SU-DHL-6 (cell line): ENCODE measurements at regions not wholly inside any gene's neighbourhood (a gene's known extent, or its start where the extent isn't known, plus 50 kb on each side); places are given as distances from the start of the nearest gene placed in this dataset.
"Not testable (repeated sequence)": the region's sequence is repeated elsewhere in the genome, so short reads cannot be mapped to it uniquely, and the experiment has no call there.

Source experiments
- H2AFZ ChIP-seq: fragments of 200-600 bp; sonication (generic); 2 replicates; pipeline ENCODE4 v1.6.1; 2014; ENCODE audit warnings: low read depth, mild to moderate bottlenecking, moderate library complexity, mixed read lengths, antibody characterized with exemption, low read length; ENCODE audit not compliant: severe bottlenecking
- H3F3A ChIP-seq: fragments of 200-600 bp; shearing (Covaris generic); 2 replicates; pipeline ENCODE4 v1.6.0; 2016; ENCODE audit warnings: antibody characterized with exemption, mild to moderate bottlenecking; ENCODE audit not compliant: insufficient read depth
- H3K27ac ChIP-seq: fragments of 200-600 bp; sonication (generic); 2 replicates; pipeline ENCODE4 v1.5.1; 2016; ENCODE audit warnings: low read depth, mild to moderate bottlenecking, low read length, moderate library complexity, mixed read lengths
- H3K27me3 ChIP-seq: fragments of 200-600 bp; sonication (generic), shearing (Covaris generic); 2 replicates; pipeline ENCODE4 v1.6.0; 2014; ENCODE audit warnings: mild to moderate bottlenecking, low read length
- H3K36me3 ChIP-seq: fragments of 200-600 bp; sonication (generic); 2 replicates; pipeline ENCODE4 v1.6.1; 2014; ENCODE audit warnings: mild to moderate bottlenecking, low read length, mixed read lengths
- H3K4me2 ChIP-seq: fragments of 300-600, 200-600 bp; shearing (Covaris generic), sonication (generic); 2 replicates; pipeline ENCODE4 v1.6.0; 2014; ENCODE audit warnings: low read length, low read depth, mild to moderate bottlenecking; ENCODE audit not compliant: poor library complexity, severe bottlenecking
- H3K4me3 ChIP-seq: fragments of 200-600 bp; sonication (generic); 2 replicates; pipeline ENCODE4 v1.5.1; 2014; ENCODE audit warnings: antibody characterized with exemption, low read length, mild to moderate bottlenecking, mixed read lengths; ENCODE audit not compliant: insufficient read depth, poor library complexity, severe bottlenecking
- H3K79me2 ChIP-seq: fragments of 200-600 bp; sonication (generic); 2 replicates; pipeline ENCODE4 v1.6.1; 2014; ENCODE audit warnings: mild to moderate bottlenecking, low read length, moderate library complexity; ENCODE audit not compliant: insufficient read depth
- H3K9ac ChIP-seq: fragments of 200-600 bp; sonication (generic); 2 replicates; pipeline ENCODE4 v1.7.0; 2014; ENCODE audit warnings: mild to moderate bottlenecking, low read length
- H3K9me2 ChIP-seq: fragments of 200-600 bp; sonication (generic); replicated peaks from 2 replicates; pipeline ENCODE4 v1.6.1; 2014; ENCODE audit warnings: low read length; ENCODE audit not compliant: insufficient read depth
- H3K9me3 ChIP-seq: fragments of 200-600 bp; sonication (generic); 2 replicates; pipeline ENCODE4 v1.6.1; 2014; ENCODE audit warnings: low read length, mixed read lengths; ENCODE audit not compliant: insufficient read depth
- H4K20me1 ChIP-seq: fragments of 200-600 bp; sonication (generic); 2 replicates; pipeline ENCODE4 v1.6.1; 2014; ENCODE audit warnings: low read depth, mild to moderate bottlenecking, antibody characterized with exemption, low read length, moderate library complexity, mixed read lengths

DNA sequence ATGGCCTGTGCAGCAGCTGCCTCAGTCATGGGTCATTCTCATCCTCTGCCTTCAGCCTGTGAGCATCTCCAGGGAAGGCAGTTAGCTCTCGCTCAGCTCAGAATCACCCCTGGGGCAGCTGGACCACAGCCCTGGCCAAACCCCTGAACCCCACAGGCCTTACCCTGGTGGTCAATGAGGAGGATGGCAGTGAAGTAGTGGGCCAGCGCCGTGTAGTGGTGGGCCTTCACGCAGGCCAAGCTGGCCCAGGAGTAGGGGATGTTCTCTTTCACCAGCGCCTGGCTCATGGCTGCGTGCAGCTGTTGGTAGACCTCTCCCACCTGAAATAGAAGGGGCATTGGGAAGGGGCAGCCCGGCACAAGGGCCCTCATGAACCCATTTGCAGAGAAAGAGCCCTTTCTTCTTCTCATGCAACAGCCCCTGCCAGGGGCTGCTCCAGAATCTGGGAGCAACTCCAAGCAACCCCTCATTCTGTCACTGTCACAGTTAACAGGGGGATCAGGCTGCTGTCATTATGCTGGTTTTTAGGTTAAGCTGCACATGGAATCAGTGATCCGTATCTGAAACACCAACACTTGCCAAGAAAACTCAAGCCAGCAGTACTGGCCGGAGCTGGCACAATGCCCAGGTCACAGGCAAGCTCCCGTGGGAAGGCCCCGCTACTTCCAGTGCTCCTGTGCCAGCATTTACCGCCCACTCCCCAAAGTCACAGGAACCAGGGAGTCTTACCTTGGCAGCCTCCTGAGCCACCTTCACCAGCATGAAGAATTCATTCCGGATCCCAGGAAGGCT, 290.2 kb downstream of the GOLGA6L6 start:
- not testable (repeated sequence) for H3K4me3 ChIP-seq, H3K36me3 ChIP-seq, H4K20me1 ChIP-seq, H3K27ac ChIP-seq, H3K4me2 ChIP-seq, H3K9me2 ChIP-seq, H3K27me3 ChIP-seq, H3F3A ChIP-seq, H3K9me3 ChIP-seq, H2AFZ ChIP-seq, H3K79me2 ChIP-seq, H3K9ac ChIP-seq

DNA sequence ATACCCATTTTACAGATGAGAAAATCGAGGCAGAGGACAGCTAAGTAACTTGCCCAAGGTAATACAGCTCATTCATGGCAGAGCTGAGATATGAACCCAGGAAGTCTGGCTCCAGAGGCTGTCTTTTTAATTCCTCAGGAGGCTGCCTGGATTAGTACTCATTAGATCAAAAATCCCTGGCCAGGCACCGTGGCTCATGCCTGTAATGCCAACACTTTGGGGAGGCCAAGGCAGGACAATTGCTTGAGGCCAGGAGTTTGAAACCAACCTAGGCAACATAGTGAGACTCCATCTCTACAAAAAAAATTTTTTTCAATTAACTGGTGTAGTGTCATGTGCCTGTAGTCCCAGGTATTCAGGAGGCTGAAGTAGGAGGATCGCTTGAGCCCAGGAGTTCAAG, 291.4 kb downstream of the GOLGA6L6 start:
- H3F3A ChIP-seq, H3K9me3 ChIP-seq, H3K9me2 ChIP-seq, H2AFZ ChIP-seq, H3K27me3 ChIP-seq, H4K20me1 ChIP-seq, H3K4me2 ChIP-seq, H3K36me3 ChIP-seq, H3K4me3 ChIP-seq, H3K27ac ChIP-seq, H3K79me2 ChIP-seq, H3K9ac ChIP-seq: not testable (repeated sequence)

DNA sequence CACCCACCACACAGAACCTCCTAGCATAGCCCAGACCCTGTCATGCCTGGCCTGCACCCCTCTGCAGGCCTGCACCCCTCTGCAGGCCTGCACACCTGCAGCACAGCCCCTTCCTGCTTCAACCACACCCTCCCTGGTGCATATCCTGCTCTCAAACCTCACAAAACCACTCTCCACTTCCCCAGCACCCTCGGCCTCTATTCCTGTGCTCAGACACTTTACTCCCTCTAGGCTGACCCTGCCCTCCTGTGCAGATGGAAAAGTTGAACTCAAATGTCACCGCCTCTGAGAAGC, 292.0 kb downstream of the GOLGA6L6 start:
- not testable (repeated sequence) for H3K4me2 ChIP-seq, H3F3A ChIP-seq, H3K9me3 ChIP-seq, H3K27me3 ChIP-seq, H3K9ac ChIP-seq, H3K27ac ChIP-seq, H3K9me2 ChIP-seq, H3K4me3 ChIP-seq, H2AFZ ChIP-seq, H3K79me2 ChIP-seq, H4K20me1 ChIP-seq, H3K36me3 ChIP-seq

DNA sequence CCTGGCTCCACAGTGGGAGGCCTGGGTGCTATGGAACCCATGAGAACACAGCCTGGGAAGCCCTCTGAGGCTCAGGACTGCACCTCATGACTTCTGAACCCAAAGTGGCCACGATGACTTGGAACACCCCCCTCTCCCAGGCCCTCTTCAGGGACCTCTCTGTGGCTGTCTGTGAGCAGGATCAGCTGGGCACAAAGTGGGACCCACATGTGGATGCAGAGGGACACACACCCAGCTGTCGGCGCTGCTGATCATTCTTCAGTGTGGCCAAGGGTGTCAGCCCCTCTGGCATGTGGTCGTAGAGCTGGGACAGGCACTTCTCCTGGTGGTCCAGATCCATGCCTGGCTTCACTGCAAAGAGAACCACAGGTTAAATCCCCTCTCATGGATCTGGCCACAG, 293.2 kb downstream of the GOLGA6L6 start:
- H4K20me1 ChIP-seq, H3K9me2 ChIP-seq, H3K4me3 ChIP-seq, H3F3A ChIP-seq, H3K27me3 ChIP-seq, H3K4me2 ChIP-seq, H3K79me2 ChIP-seq, H3K9me3 ChIP-seq, H3K9ac ChIP-seq, H2AFZ ChIP-seq, H3K36me3 ChIP-seq, H3K27ac ChIP-seq: not testable (repeated sequence)

DNA sequence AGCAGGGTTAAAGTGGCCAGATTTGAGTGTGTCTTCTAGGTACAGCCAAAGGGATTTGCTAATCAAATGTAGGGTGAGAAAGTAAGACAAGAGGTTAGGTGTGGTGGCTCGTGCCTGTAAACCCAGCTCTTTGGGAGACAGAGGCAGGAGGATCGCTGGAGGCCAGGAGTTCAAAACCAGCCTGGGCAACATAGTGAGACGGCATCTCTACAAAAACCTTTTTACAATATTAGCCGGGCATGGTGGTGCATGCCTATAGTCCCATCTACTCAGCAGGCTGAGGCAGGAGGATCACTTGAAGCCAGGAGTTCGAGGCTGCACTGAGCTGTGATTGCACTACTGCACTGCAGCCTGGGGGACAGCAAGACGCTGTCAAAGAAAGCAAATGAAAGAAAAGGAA, 294.5 kb downstream of the GOLGA6L6 start:
- not testable (repeated sequence) for H4K20me1 ChIP-seq, H3K36me3 ChIP-seq, H3F3A ChIP-seq, H3K79me2 ChIP-seq, H3K4me3 ChIP-seq, H3K9me2 ChIP-seq, H3K27ac ChIP-seq, H3K4me2 ChIP-seq, H2AFZ ChIP-seq, H3K27me3 ChIP-seq, H3K9ac ChIP-seq, H3K9me3 ChIP-seq

DNA sequence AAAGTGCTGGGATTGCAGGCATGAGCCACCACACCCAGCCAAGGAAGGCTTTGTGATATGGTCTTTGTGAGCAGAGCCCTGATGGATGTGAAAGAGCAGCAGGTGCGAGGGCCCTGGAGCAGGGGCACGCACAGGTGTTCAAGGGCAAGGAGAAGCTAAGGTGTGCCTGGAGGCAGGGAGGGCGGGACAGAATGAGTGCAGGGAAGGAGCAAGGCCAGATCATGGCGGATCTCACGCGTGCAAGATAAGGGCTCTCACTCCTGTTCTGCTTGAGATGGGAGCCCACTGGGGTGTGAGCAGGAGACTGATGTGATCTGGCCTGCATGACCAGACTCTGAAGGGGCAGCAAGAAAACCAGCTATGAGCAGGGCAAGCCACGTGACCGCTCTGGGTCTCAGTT, 295.0 kb downstream of the GOLGA6L6 start:
- H3K9me3 ChIP-seq: not testable (repeated sequence)

DNA sequence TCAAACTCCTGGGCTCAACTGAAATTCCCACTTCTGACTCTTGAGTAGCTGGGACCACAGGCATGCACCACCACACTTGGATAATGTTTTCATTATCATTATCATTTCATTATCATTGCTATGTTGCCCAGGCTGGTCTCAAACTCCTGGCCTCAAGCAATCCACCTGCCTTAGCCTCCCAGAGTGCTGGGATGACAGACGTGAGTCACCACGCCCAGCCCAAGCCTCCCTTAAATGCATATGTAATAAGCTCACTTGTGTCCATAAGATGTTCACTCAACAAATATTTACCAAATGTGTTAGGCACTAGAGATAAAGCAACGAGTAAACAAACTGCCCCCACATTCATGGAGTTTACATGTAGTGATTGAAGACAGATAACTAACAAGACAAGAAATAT, 295.7 kb downstream of the GOLGA6L6 start:
- not testable (repeated sequence) for H3K27ac ChIP-seq, H3K4me2 ChIP-seq, H3K9ac ChIP-seq, H3K9me2 ChIP-seq, H3K79me2 ChIP-seq, H3K9me3 ChIP-seq, H4K20me1 ChIP-seq, H3K27me3 ChIP-seq, H2AFZ ChIP-seq, H3K4me3 ChIP-seq, H3F3A ChIP-seq, H3K36me3 ChIP-seq

More for the DNA sequence above, 295.0 kb downstream of the GOLGA6L6 start:
- H3K9me2 ChIP-seq, H3K4me3 ChIP-seq, H3F3A ChIP-seq, H3K9ac ChIP-seq, H3K36me3 ChIP-seq, H4K20me1 ChIP-seq, H3K79me2 ChIP-seq, H3K4me2 ChIP-seq, H2AFZ ChIP-seq, H3K27me3 ChIP-seq, H3K27ac ChIP-seq: not testable (repeated sequence)

DNA sequence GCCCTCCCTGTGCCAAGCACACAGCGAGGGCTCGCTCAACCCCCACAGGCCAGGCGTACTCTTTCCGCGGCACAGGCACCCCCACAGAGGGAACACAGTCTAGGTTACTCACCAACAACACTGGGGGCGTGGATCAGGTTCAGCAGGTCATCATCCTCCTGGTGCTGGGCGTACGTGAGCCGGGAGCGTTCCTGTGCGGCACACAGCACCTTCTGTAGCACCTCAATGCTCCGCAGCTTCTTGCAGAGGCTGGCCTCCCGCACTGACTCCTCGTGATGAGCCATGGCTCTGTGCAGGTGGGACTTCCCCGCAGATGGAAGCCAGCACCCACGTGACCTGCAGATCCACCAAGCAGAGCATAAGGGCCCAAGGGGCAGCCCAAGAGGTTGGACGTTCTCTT, 296.8 kb downstream of the GOLGA6L6 start:
- H2AFZ ChIP-seq, H3K9me3 ChIP-seq, H3F3A ChIP-seq, H3K27ac ChIP-seq, H3K27me3 ChIP-seq, H3K9me2 ChIP-seq, H4K20me1 ChIP-seq, H3K36me3 ChIP-seq, H3K9ac ChIP-seq, H3K4me3 ChIP-seq, H3K4me2 ChIP-seq, H3K79me2 ChIP-seq: not testable (repeated sequence)
